ENCODE measurements at regions not wholly inside any gene's neighbourhood (a gene's known extent, or its start where the extent isn't known, plus 50 kb on each side); places are given as distances from the start of the nearest gene placed in this dataset.

DNA sequence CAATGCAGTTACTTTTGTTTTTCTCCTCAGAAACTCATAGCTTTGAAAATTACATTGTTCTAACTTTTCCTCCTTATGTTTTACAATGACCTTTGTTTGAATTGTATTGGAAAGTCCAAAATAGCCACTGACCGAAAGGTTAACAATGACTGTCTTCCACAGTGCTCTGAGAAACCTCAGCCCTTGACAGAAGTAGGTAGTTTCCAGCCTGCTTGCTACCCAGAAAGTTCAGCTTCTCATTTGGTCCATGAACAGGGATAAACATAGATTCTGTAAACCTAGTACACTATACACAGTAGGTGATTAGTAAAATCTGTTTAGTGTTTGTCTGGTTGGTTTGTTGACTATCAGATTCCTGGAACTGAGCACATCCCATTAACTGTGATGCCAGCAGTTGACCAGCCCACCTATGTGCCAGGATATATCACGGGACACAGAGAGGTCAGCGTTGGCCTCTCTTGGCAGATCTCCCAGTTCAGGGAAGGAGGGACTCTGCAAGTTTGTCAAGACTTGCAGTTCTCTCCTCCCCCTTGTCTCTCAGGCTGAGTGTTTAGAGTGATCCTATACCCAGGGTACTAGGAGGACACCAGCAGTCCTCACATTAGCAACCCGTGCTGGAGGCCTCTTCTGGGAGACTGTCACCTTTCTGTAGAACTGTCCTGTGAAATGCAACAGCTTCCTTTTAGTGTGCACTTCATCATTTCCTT, 297.6 kb downstream of the ARHGAP12 start:
- Mint-ChIP-seq H3K27me3 (peaks cover 24% of the 10 kb centered on the region), H3K9me3 (ENCODE audit: low read depth) (peaks cover 5% of the 10 kb centered on the region), H3K27ac (no peak overlapping the region), H3K4me1 (peaks cover 2% of the 10 kb centered on the region), H3K36me3 (peaks cover 4% of the 10 kb centered on the region), H3K4me3 (no peak overlapping the region)
- no peak for ATAC-seq
- DNase-seq, result no peak
- CTCF ChIA-PET, result no interaction called here

DNA sequence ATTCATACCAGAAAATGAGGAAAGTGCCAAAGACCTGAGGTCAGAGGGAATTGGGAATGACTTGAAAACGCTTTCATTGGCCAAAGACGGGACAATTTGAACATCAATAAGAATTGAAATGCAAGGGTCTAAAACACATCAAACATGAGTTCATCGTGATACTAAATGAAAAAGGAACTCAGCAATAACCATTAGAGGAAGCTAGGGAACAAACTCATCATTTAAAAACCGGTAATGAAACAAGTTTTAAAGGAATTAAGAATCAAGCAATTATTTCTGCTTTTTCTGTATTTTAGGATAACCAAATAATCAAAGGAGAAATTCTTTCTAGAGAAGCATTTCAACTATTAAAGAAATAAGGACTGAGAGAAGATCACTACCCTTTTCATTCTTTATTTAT, 303.1 kb downstream of the ARHGAP12 start:
- Mint-ChIP-seq H3K4me3 (no peak overlapping the region), H3K27ac (no peak overlapping the region), H3K27me3 (peaks cover 20% of the 10 kb centered on the region), H3K4me1 (no peaks in the 10 kb centered on the region), H3K9me3 (ENCODE audit: low read depth) (peaks cover 20% of the 10 kb centered on the region), H3K36me3 (peaks cover 5% of the 10 kb centered on the region)
- ATAC-seq (no peak), DNase-seq (no peak)
- CTCF ChIA-PET, result no interaction called here

DNA sequence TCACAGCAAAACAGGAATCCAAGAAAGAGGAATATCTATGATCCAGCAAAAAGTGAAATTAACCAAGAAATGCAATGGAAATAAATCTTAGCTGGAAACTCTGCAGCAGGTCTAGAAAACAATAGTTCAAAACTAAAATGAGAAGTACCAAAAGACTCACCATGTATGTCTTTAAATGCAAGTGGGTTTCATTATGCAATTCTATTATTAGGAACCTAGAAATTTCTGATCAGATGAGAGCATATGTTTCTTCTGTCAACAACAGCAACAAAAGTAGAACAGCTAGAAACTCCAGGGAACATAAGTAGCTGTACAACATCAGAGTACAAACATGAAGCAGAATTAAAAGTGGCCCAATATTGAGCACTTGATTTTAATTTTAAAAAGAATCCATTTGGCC, 304.0 kb downstream of the ARHGAP12 start:
- H3K36me3 Mint-ChIP-seq, result peaks cover 5% of the 10 kb centered on the region
- ATAC-seq (no peak), DNase-seq (no peak)
- peaks cover 20% of the 10 kb centered on the region for H3K9me3 Mint-ChIP-seq (ENCODE audit: low read depth)
- H3K27me3 Mint-ChIP-seq, result peaks cover 13% of the 10 kb centered on the region
- H3K27ac Mint-ChIP-seq, result no peak overlapping the region
- CTCF ChIA-PET, result no interaction called here
- no peaks in the 10 kb centered on the region for H3K4me1 Mint-ChIP-seq
- H3K4me3 Mint-ChIP-seq, result no peak overlapping the region

DNA sequence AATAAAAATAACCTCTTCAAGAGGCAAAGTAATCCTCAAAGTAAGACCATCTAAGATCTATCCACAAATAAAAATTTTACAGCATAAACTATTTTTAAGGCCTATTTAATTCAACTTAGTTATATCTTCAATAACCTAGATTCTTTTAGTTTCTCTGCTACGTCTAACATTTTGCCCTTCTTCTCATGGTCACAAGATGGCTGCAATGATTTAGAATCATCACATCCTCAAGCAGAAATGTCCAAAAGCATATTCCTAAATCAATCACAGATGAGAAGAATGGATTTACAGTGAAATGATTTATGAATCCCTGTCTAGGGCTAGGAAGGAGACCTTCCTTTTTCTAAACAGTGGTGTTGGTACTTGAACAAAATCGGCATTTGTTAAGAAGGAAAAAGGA, 304.7 kb downstream of the ARHGAP12 start:
- no peak overlapping the region for H3K27ac Mint-ChIP-seq
- no peak overlapping the region for H3K4me3 Mint-ChIP-seq
- H3K9me3 Mint-ChIP-seq (ENCODE audit: low read depth), result peaks cover 20% of the 10 kb centered on the region
- DNase-seq, result no peak
- no peak for ATAC-seq
- no peaks in the 10 kb centered on the region for H3K4me1 Mint-ChIP-seq
- H3K27me3 Mint-ChIP-seq, result peaks cover 11% of the 10 kb centered on the region
- peaks cover 5% of the 10 kb centered on the region for H3K36me3 Mint-ChIP-seq
- CTCF ChIA-PET, result no interaction called here

DNA sequence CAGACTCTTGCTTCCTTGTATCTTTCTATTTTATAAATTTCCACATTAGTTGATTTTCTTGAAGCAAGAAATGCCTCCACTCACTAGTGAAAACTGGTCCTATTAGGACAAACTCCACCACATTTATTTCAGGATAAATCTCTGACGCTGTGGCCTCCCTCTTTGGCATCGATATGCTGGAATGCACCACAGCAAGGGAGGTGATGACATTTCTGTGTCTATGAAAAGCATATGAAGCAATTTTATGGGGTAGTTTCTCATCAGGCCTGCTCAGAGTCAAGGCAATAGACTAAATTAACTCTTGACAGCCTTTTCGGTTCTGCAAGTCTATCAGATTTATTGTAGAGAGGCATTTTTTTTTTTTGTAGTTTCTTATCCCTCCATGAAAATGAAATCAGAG, 304.4 kb downstream of the ZEB1 start:
- H3K27ac Mint-ChIP-seq, result no peak overlapping the region

DNA sequence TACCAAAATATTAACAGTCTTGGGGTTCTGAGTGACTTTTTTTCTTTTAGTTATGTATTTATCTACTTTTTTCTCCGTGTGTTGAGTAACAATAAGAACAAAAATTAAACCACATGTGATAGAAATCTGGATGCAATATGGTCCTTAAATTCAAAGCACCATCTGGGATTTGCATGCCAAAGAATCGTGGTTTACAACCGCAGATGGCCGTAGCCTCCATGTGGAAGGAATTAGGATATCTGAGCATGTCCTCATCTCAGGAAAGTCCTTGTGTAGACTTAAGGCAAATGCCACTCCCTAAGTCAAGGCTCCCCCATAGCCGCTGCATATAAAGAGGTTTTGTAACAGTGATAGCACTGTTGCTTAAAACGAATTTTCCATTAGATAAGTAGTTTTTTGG, 304.0 kb downstream of the ZEB1 start:
- H3K27me3 Mint-ChIP-seq, result peaks cover 4% of the 10 kb centered on the region
- CTCF ChIA-PET, result no interaction called here
- DNase-seq, result no peak
- H3K36me3 Mint-ChIP-seq, result peaks cover 5% of the 10 kb centered on the region
- no peak overlapping the region for H3K27ac Mint-ChIP-seq
- no peaks in the 10 kb centered on the region for H3K4me1 Mint-ChIP-seq
- H3K9me3 Mint-ChIP-seq (ENCODE audit: low read depth), result peaks cover 20% of the 10 kb centered on the region
- ATAC-seq, result no peak
- no peak overlapping the region for H3K4me3 Mint-ChIP-seq

More for the DNA sequence above, 304.4 kb downstream of the ZEB1 start:
- CTCF ChIA-PET, result no interaction called here
- Mint-ChIP-seq H3K27me3 (peaks cover 7% of the 10 kb centered on the region), H3K4me1 (no peaks in the 10 kb centered on the region), H3K4me3 (no peak overlapping the region), H3K9me3 (ENCODE audit: low read depth) (peaks cover 20% of the 10 kb centered on the region), H3K36me3 (peaks cover 5% of the 10 kb centered on the region)
- ATAC-seq (no peak), DNase-seq (no peak)

DNA sequence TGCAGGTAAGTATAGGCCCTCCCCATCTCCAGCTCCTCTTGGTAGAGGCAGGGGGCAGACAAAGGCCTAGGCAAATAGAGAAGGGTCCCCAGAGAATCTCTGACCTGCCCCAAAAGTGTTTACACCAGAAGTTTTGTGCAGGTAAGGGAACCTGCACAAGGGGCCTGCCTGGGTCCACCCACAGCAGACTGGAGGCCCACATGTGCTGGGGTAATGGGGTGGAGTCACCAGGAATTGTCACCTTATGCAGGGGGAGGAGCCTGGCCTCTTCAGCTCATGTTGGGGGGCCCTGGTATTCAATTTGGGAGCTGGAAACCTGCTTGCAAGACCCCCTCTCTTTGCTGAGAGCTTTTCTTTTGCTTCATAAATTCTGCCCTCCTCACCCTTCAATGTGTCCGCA, 302.7 kb downstream of the ZEB1 start:
- H3K36me3 Mint-ChIP-seq, result peaks cover 4% of the 10 kb centered on the region
- H3K4me1 Mint-ChIP-seq, result no peaks in the 10 kb centered on the region
- no peak overlapping the region for H3K4me3 Mint-ChIP-seq
- no peak for DNase-seq
- no peak overlapping the region for H3K27ac Mint-ChIP-seq
- ATAC-seq, result no peak
- H3K27me3 Mint-ChIP-seq, result peaks cover 4% of the 10 kb centered on the region
- H3K9me3 Mint-ChIP-seq (ENCODE audit: low read depth), result peaks cover 20% of the 10 kb centered on the region
- CTCF ChIA-PET, result no interaction called here

DNA sequence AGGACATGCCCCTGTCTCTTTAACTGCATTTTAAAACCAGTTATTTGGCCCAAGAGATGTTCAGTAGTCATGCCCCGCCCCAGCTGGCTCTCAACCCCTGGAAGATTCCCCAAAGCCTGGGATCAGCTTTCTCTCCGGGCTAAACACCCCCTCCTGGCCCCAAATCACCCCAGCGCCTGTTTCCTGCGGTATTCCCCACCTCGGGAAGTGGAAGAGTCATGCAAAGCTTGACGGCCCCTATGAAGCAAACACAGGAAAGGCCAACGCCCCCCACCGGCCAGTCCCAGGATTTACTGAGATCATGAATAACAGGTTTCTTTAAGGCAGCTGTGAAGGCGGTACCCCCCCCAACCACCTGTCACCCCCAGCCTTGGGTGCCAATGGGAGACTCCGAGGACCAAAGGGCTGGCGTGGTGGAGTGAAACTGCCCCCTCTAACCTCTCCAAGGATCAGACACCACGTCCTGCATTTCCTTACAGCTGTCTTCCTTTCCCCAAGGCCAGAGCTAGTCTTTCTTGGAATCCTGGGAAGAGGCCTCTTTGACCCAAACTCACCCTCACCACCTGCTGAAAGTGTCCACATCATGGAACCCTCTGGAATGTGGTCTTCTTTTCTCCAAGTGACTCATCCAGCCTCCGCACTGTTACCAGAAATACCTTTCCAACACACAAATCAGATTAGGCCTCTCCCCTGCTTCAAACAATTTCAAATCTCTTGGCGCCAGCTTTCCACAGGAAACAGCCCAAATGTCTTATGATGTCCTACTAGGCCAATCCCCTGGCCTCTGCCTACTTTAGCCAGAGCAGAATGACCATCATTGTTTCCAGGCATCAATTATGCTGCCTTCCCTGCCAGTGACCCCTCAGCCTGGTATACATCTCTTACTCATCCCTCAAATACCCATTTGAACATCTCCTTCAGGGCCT, 301.5 kb downstream of the ZEB1 start:
- Mint-ChIP-seq H3K4me3 (no peak overlapping the region), H3K36me3 (no peaks in the 10 kb centered on the region), H3K4me1 (no peaks in the 10 kb centered on the region), H3K9me3 (ENCODE audit: low read depth) (peaks cover 13% of the 10 kb centered on the region), H3K27ac (no peak overlapping the region), H3K27me3 (peaks cover 2% of the 10 kb centered on the region)
- ATAC-seq (no peak), DNase-seq (no peak)
- CTCF ChIA-PET, result no interaction called here

DNA sequence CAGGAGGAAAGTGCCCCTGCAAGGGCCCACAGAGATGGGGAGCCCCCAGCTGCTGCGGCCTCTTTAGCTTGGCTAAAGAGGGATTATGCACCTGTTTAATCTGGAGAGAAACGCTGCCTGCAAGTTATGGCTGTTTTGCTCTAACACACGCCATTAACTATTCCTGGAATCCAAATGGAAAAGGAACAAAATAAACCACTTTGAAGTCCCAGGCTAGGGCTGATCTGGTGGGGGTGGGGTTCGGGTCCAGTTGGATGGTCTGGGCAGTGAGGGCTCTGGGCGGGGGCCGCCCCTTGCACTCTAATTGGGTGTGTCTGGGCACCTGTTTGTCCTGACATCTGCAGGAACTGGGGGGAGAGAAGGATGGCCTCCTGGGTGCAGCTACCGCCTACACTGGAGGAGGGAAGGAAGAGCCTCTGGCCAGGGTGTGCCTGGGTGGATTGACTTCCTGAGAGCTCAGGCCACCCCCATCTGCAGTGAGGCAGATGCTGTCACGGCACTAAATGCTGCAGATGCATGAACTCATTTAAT, 300.6 kb downstream of the ZEB1 start:
- Mint-ChIP-seq H3K4me1 (no peaks in the 10 kb centered on the region), H3K9me3 (ENCODE audit: low read depth) (peaks cover 7% of the 10 kb centered on the region), H3K36me3 (no peaks in the 10 kb centered on the region), H3K4me3 (no peak overlapping the region), H3K27ac (no peak overlapping the region), H3K27me3 (peaks cover 9% of the 10 kb centered on the region)
- CTCF ChIA-PET, result no interaction called here
- no peak for DNase-seq
- no peak for ATAC-seq

DNA sequence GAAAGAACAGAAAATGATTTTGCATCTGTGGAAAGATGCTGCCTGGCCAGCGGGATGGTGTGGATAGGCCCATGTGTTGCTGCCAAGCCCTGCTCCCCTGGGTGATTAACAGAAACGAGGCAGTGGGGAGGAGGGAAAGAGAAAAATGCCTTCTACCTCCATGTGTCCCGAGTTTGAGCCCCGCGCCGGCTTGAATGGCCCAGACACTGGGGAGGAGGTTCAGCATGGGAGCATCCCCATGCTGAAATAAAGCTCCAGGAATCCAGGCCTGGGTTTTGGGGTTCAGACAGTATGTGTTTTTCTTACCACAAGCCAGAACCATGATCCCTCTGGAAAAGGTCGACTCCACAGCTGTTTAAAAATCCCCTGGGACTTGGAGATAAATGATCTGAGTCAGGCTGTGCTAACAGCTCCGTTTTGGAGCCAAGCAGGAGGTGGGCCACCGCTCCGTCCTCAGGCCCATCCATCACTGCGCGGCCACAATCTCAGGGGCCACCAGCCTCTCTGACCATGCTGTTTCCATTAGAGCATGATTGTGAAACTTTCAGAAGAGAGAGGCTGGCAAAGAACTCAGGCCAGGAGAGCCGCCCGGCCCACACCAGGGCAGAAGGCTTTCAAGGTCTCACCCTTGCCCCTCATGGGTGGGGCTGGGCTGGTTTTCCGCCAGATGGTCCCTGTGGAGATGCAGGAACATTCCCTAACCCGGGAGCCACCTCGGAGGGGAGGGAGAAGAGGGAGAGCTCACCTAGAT, 299.7 kb downstream of the ZEB1 start:
- CTCF ChIA-PET, result no interaction called here
- H3K9me3 Mint-ChIP-seq (ENCODE audit: low read depth), result no peaks in the 10 kb centered on the region

DNA sequence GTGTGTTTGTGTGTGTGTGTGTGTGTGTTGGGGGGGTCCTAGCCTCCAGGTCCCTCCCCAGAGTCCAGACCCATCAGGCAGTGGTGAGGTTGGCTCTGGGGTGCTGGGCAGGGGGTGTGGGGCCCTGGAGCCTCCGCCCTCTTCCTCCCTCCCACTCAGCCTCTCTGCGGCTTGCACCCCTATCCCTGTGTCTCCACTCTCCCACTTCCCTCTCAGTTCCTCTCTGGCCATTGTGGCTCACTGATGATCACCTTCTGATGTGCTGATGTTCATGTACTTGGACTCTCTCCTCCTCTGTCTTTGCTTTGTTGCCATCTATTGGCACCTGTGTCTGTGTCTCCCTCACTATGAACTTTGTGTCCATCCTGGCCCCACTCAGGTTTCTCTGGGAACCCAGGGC, 298.7 kb downstream of the ZEB1 start:
- H3K27me3 Mint-ChIP-seq, result peaks cover 19% of the 10 kb centered on the region
- H3K4me1 Mint-ChIP-seq, result no peaks in the 10 kb centered on the region
- no peaks in the 10 kb centered on the region for H3K36me3 Mint-ChIP-seq
- DNase-seq, result no peak
- ATAC-seq, result no peak
- CTCF ChIA-PET, result no interaction called here
- no peaks in the 10 kb centered on the region for H3K9me3 Mint-ChIP-seq (ENCODE audit: low read depth)
- H3K4me3 Mint-ChIP-seq, result no peak overlapping the region
- H3K27ac Mint-ChIP-seq, result no peak overlapping the region

More for the DNA sequence above, 299.7 kb downstream of the ZEB1 start:
- Mint-ChIP-seq H3K4me1 (no peaks in the 10 kb centered on the region), H3K27ac (no peak overlapping the region), H3K36me3 (no peaks in the 10 kb centered on the region), H3K27me3 (peaks cover 14% of the 10 kb centered on the region), H3K4me3 (no peak overlapping the region)
- DNase-seq, result no peak
- ATAC-seq, result no peak

DNA sequence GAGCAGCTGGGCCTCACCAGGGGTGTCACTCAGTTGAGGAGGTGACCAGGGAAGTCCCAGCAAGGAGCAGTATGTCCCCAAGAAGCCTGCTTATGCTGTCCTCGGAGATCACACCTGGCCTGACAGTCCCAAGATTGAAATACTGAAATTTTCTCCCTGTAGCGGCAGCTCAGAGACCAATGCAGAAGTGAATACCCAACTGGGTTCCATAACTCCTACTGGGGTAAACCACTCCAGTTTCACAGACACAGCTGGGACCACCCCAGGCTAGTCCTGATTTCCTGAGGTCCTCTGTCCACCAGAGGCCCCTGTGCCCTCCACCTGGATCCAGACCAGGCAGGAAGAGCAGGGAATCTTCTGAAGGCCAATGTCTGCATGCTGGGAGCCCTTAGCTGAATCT, 298.1 kb downstream of the ZEB1 start:
- DNase-seq (no peak), ATAC-seq (no peak)
- Mint-ChIP-seq H3K27me3 (peaks cover 23% of the 10 kb centered on the region), H3K4me3 (no peak overlapping the region), H3K9me3 (ENCODE audit: low read depth) (no peaks in the 10 kb centered on the region), H3K36me3 (no peaks in the 10 kb centered on the region), H3K4me1 (no peaks in the 10 kb centered on the region), H3K27ac (no peak overlapping the region)
- CTCF ChIA-PET, result no interaction called here

DNA sequence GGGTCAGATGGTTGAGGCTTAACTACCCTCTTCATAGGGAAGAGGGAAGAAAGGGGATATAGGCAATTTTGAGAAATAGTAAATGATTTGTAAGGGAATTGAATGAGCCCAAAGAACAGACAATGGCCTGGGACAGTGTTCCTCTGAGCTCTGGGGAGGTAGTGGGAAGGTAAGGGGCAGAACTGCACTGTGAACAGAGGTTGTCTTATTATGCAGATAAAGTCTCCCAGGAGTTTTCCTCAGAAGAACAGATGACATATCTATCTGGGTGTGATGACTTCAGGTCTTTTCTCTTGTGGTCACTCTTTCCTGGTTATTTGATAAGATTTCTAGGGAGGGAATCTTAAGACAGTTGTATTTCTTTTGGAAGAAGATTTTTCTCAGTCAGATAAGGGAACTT, 296.1 kb downstream of the ZEB1 start:
- H3K9me3 Mint-ChIP-seq (ENCODE audit: low read depth), result no peaks in the 10 kb centered on the region
- H3K4me3 Mint-ChIP-seq, result no peak overlapping the region
- H3K4me1 Mint-ChIP-seq, result no peaks in the 10 kb centered on the region
- H3K27me3 Mint-ChIP-seq, result peaks cover 32% of the 10 kb centered on the region
- no peak for ATAC-seq
- H3K36me3 Mint-ChIP-seq, result no peaks in the 10 kb centered on the region
- no peak overlapping the region for H3K27ac Mint-ChIP-seq
- no peak for DNase-seq
- CTCF ChIA-PET, result no interaction called here

Data from activated CD8-positive, alpha-beta memory T cell treated with anti-CD3 and anti-CD28 coated beads, Interleukin-2, amount 10 ng/mL, durations not matched to agents 7 days and 5 days (primary cell).